SK-N-SH (cell line): ENCODE measurements at regions not wholly inside any gene's neighbourhood (a gene's known extent, or its start where the extent isn't known, plus 50 kb on each side); places are given as distances from the start of the nearest gene placed in this dataset.

Experiments
- CTCF ChIA-PET: fragments of 300-600, 350-600 bp; formaldehyde crosslinking; extraction: SDS; loops from one replicate; lab custom pipeline; 2021; lab: Yijun Ruan, JAX
- POLR2A ChIA-PET: fragments of 350-600 bp; sonication (Branson Sonifier 250); formaldehyde crosslinking; extraction: SDS; loops from one replicate; lab custom pipeline; 2020; ENCODE audit warnings: antibody characterized with exemption, inconsistent platforms; lab: Yijun Ruan, JAX
- DNase-seq: peaks from one replicate; pipeline ENCODE4 v3.0.0; 2012
- H2AFZ ChIP-seq: fragments of 200-600 bp; sonication (generic); 2 replicates; pipeline ENCODE4 v1.8.1; 2016; ENCODE audit warnings: antibody characterized with exemption, mild to moderate bottlenecking, low read depth
- H3F3A ChIP-seq: fragments of 200-600 bp; sonication (generic); replicated peaks from 2 replicates; pipeline ENCODE3; 2016; ENCODE audit warnings: antibody characterized with exemption, mild to moderate bottlenecking; ENCODE audit not compliant: insufficient read depth
- H3K27ac ChIP-seq, 2 experiments: fragments of 200-500 bp in 1 of 2; fragments of 200-600 bp in 1 of 2; sonication (Bioruptor generic) in 1 of 2; sonication (generic), shearing (Covaris generic) in 1 of 2; 2 replicates each; pipeline versions ENCODE4 v1.5.1 to v1.6.1; 2014 to 2016; ENCODE audit warnings: low read depth in 2 of 2, inconsistent platforms in 1 of 2, low read length in 1 of 2, mild to moderate bottlenecking in 1 of 2, mixed read lengths in 1 of 2
- H3K27me3 ChIP-seq: fragments of 200-600 bp; sonication (generic), shearing (Covaris generic); 2 replicates; pipeline ENCODE4 v1.6.1; 2016; ENCODE audit warnings: mixed run types; ENCODE audit not compliant: insufficient read depth
- H3K36me3 ChIP-seq, 2 experiments: fragments of 200-500 bp in 1 of 2; fragments of 200-600 bp in 1 of 2; sonication (Bioruptor generic) in 1 of 2; sonication (generic) in 1 of 2; replicated peaks in 1 of 2; 2 replicates each; pipeline versions ENCODE3 to v1.5.1; 2014 to 2016; ENCODE audit warnings: low read length in 1 of 2, mild to moderate bottlenecking in 1 of 2; ENCODE audit not compliant: insufficient read depth in 2 of 2, control insufficient read depth in 1 of 2
- H3K4me1 ChIP-seq, 2 experiments: fragments of 200-500 bp in 1 of 2; fragments of 200-600 bp in 1 of 2; sonication (Bioruptor generic) in 1 of 2; sonication (generic), shearing (Covaris generic) in 1 of 2; 2 replicates each; pipeline versions ENCODE4 v1.5.1 to v1.6.1; 2014 to 2016; ENCODE audit warnings: low read depth in 1 of 2, low read length in 1 of 2, mixed run types in 1 of 2; ENCODE audit not compliant: insufficient read depth in 2 of 2, control insufficient read depth in 1 of 2
- H3K4me2 ChIP-seq: fragments of 200-600 bp; sonication (generic), shearing (Covaris generic); 2 replicates; pipeline ENCODE4 v1.6.1; 2017; ENCODE audit warnings: mixed run types
- H3K4me3 ChIP-seq, 2 experiments: fragments of 200-500 bp in 1 of 2; fragments of 200-600 bp in 1 of 2; sonication (Bioruptor generic) in 1 of 2; sonication (generic), shearing (Covaris generic) in 1 of 2; 2 replicates each; pipeline versions ENCODE4 v1.5.1 to v1.8.1; 2014 to 2016; ENCODE audit warnings: low read depth in 2 of 2, inconsistent platforms in 1 of 2, low read length in 1 of 2, mild to moderate bottlenecking in 1 of 2, mixed read lengths in 1 of 2, moderate library complexity in 1 of 2
- H3K79me2 ChIP-seq: fragments of 200-600 bp; sonication (generic); 2 replicates; pipeline ENCODE4 v1.8.1; 2017; ENCODE audit warnings: mild to moderate bottlenecking; ENCODE audit not compliant: insufficient read depth
- H3K9ac ChIP-seq: fragments of 200-600 bp; sonication (generic); 2 replicates; pipeline ENCODE4 v1.6.1; 2017; ENCODE audit warnings: mixed run types
- H3K9me2 ChIP-seq: fragments of 200-600 bp; sonication (generic); 2 replicates; pipeline ENCODE4 v1.6.1; 2017; ENCODE audit warnings: mixed run types
- H3K9me3 ChIP-seq: fragments of 200-600 bp; sonication (generic); 2 replicates; pipeline ENCODE4 v1.6.1; 2017; ENCODE audit warnings: mixed run types, mild to moderate bottlenecking, moderate library complexity
- H4K20me1 ChIP-seq: fragments of 200-600 bp; sonication (generic); 2 replicates; pipeline ENCODE4 v1.6.1; 2017; ENCODE audit warnings: mild to moderate bottlenecking, mixed run types; ENCODE audit not compliant: insufficient read depth
- CHD2 ChIP-seq: fragments of 150-350 bp; IDR thresholded peaks from 2 replicates; pipeline ENCODE4 v1.6.1; 2018; ENCODE audit warnings: low read length; ENCODE audit not compliant: partially characterized antibody
- ELF1 ChIP-seq: IDR thresholded peaks from 2 replicates; pipeline ENCODE4 v1.4.0; 2012
- EP300 ChIP-seq, 2 experiments: IDR thresholded peaks; 2 replicates each; pipeline versions ENCODE4 v1.4.0 to v1.6.1; 2012; ENCODE audit warnings: borderline replicate concordance in 1 of 2, low read depth in 1 of 2, low read length in 1 of 2
- FOXM1 ChIP-seq: IDR thresholded peaks from 2 replicates; pipeline ENCODE4 v1.4.0; 2012; ENCODE audit warnings: low read depth, mild to moderate bottlenecking
- GABPA ChIP-seq: IDR thresholded peaks from 2 replicates; pipeline ENCODE4 v1.4.0; 2012; ENCODE audit warnings: low read depth, mild to moderate bottlenecking
- GATA2 ChIP-seq: sonication (generic); formaldehyde crosslinking; IDR thresholded peaks from 2 replicates; pipeline ENCODE4 v1.5.0; 2020; ENCODE audit warnings: mild to moderate bottlenecking, missing genetic modification reagents
- JUND ChIP-seq: IDR thresholded peaks from 2 replicates; pipeline ENCODE4 v1.4.0; 2012
- MEF2A ChIP-seq: IDR thresholded peaks from 2 replicates; pipeline ENCODE4 v1.4.0; 2012; ENCODE audit warnings: low read depth, borderline replicate concordance
- NFIC ChIP-seq: IDR thresholded peaks from 2 replicates; pipeline ENCODE4 v1.4.0; 2012; ENCODE audit warnings: borderline replicate concordance
- NRF1 ChIP-seq: IDR thresholded peaks from 2 replicates; pipeline ENCODE4 v1.6.1; 2012; ENCODE audit warnings: low read depth, mild to moderate bottlenecking, low read length
- PBX3 ChIP-seq: IDR thresholded peaks from 2 replicates; pipeline ENCODE4; 2012
- RCOR1 ChIP-seq: fragments of 150-350 bp; IDR thresholded peaks from 2 replicates; pipeline ENCODE4 v1.6.1; 2017; ENCODE audit warnings: antibody characterized with exemption, low read length
- RXRA ChIP-seq: IDR thresholded peaks from 2 replicates; pipeline ENCODE4 v1.4.0; 2012; ENCODE audit warnings: low read depth, mild to moderate bottlenecking, borderline replicate concordance
- SIN3A ChIP-seq: IDR thresholded peaks from 2 replicates; pipeline ENCODE4 v1.6.1; 2012; ENCODE audit warnings: low read depth, mild to moderate bottlenecking, low read length, moderate library complexity, borderline replicate concordance
- SMC3 ChIP-seq: IDR thresholded peaks from 2 replicates; pipeline ENCODE4 v1.6.1; 2012; ENCODE audit warnings: low read depth, low read length, improper control_type of control experiment
- TAF1 ChIP-seq: IDR thresholded peaks from 2 replicates; pipeline ENCODE4 v1.6.1; 2012; ENCODE audit warnings: low read depth, mild to moderate bottlenecking, low read length, moderate library complexity, borderline replicate concordance
- TEAD4 ChIP-seq: IDR thresholded peaks from 2 replicates; pipeline ENCODE4 v1.4.0; 2012; ENCODE audit warnings: mild to moderate bottlenecking, borderline replicate concordance; ENCODE audit not compliant: insufficient read depth
- USF1 ChIP-seq: IDR thresholded peaks from 2 replicates; pipeline ENCODE4 v1.4.0; 2012; ENCODE audit warnings: low read depth, borderline replicate concordance
- YY1 ChIP-seq: IDR thresholded peaks from 2 replicates; pipeline ENCODE4 v1.4.0; 2012; ENCODE audit warnings: low read depth, mild to moderate bottlenecking
- ZBTB33 ChIP-seq: IDR thresholded peaks from 2 replicates; pipeline ENCODE4 v1.4.0; 2012; ENCODE audit warnings: low read depth, borderline replicate concordance
- WGBS: methylation state at CpG from one replicate; pipeline ENCODE4 v1.1.6; 2017; ENCODE audit warnings: low lambda C conversion rate; 5-methylcytosine and 5-hydroxymethylcytosine counted together

GRCh38 chr1:82586473-82586872 lies 785.7 kb downstream of the ADGRL2 start (continued):
- TF ChIP-seq CHD2 = no peak
- no peak for TF ChIP-seq GABPA
- no peak for TF ChIP-seq SIN3A

GRCh38 chr1:82582347-82582746 lies 781.6 kb downstream of the ADGRL2 start:
- no peaks in the 10 kb centered on the region for H3K36me3 ChIP-seq
- H3K79me2 ChIP-seq = no peaks in the 10 kb centered on the region
- POLR2A ChIA-PET = no interaction called here
- no peak for DNase-seq
- no peak overlapping the region for H3K27ac ChIP-seq
- no peak overlapping the region for H3K4me3 ChIP-seq
- no peaks in the 10 kb centered on the region for H3K27me3 ChIP-seq
- no peaks in the 10 kb centered on the region for H3K9me3 ChIP-seq
- H3K4me1 ChIP-seq = no peaks in the 10 kb centered on the region; a peak in 2 of 4 replicates
- TF ChIP-seq CHD2 (no peak), NRF1 (no peak)
- no peak overlapping the region for H3K4me2 ChIP-seq
- 61% methylated on average over 3 of the region's 3 CpGs for WGBS
- no peaks in the 10 kb centered on the region for H4K20me1 ChIP-seq
- CTCF ChIA-PET = interaction anchor here (1.0 kb wide), 1 partner anchor 29 kb away, joined by 3 read pairs; no protein-coding TSS in a partner anchor
- H2AFZ ChIP-seq = no peak overlapping the region
- H3K9ac ChIP-seq = no peak overlapping the region
- H3K9me2 ChIP-seq = no peaks in the 10 kb centered on the region
- H3F3A ChIP-seq = no peaks in the 10 kb centered on the region

- H3K27ac ChIP-seq = no peak overlapping the region
- ChIA-PET CTCF (no interaction called here), POLR2A (no interaction called here)
- TF ChIP-seq YY1 (no peak), TAF1 (no peak), GATA2 (CRISPR knock-in tag) (no peak), SMC3 (no peak), FOXM1 (no peak), JUND (no peak), RCOR1 (no peak), EP300 (IDR thresholded peaks at IDR 0.05; ENCODE audit: borderline replicate concordance in 1 of 2, low read depth in 1 of 2, low read length in 1 of 2) (no peak), ZBTB33 (no peak), NFIC (no peak), PBX3 (no peak), GABPA (no peak), RXRA (no peak), SIN3A (no peak), TEAD4 (no peak), NRF1 (no peak), ELF1 (no peak), MEF2A (no peak), USF1 (no peak)
- no peaks in the 10 kb centered on the region for H3K9me3 ChIP-seq
- WGBS = 49% methylated on average over 3 of the region's 3 CpGs
- H4K20me1 ChIP-seq = no peaks in the 10 kb centered on the region
- no peaks in the 10 kb centered on the region for H3K27me3 ChIP-seq
- DNase-seq = no peak
- H2AFZ ChIP-seq = no peak overlapping the region
- H3K4me2 ChIP-seq = no peak overlapping the region
- H3K9ac ChIP-seq = no peak overlapping the region
- no peaks in the 10 kb centered on the region for H3K79me2 ChIP-seq
- H3K4me3 ChIP-seq = no peak overlapping the region
- H3K36me3 ChIP-seq = no peaks in the 10 kb centered on the region
- H3K9me2 ChIP-seq = no peaks in the 10 kb centered on the region
- no peaks in the 10 kb centered on the region; a peak in 1 of 4 replicates for H3K4me1 ChIP-seq
- H3F3A ChIP-seq = no peaks in the 10 kb centered on the region
Observed at GRCh38 chr1:82578086-82578726, 777.5 kb downstream of the ADGRL2 start.
